OCI-LY7 (cell line): ENCODE measurements at regions not wholly inside any gene's neighbourhood (a gene's known extent, or its start where the extent isn't known, plus 50 kb on each side); places are given as distances from the start of the nearest gene placed in this dataset.

ENCODE experiments used
- BruUV-seq: library from RNA; stranded (reverse); fragments of 400-500 nt; replicated peaks from 2 replicates; lab custom pipeline; 2021; lab: Mats Ljungman, UMichigan
- CTCF ChIA-PET: fragments of 300-600 bp; sonication (Branson Sonifier 250); formaldehyde crosslinking; loops from one replicate; lab custom pipeline; 2022; ENCODE audit warnings: antibody characterized with exemption; ENCODE audit not compliant: unreplicated experiment; lab: Charles Lee
- POLR2A ChIA-PET: fragments of 300-600 bp; sonication (Branson Sonifier 250); formaldehyde crosslinking; loops from one replicate; lab custom pipeline; 2022; ENCODE audit warnings: antibody characterized with exemption; lab: Charles Lee
- DNase-seq: peaks from one replicate; pipeline ENCODE4 v3.0.0-alpha.2; 2015; ENCODE audit warnings: low spot score
- H2AFZ ChIP-seq: fragments of 200-600 bp; sonication (generic), shearing (Covaris generic); 2 replicates; pipeline ENCODE4 v1.6.1; 2014; ENCODE audit warnings: mild to moderate bottlenecking, antibody characterized with exemption, low read length, moderate library complexity
- H3K27ac ChIP-seq: fragments of 200-600 bp; sonication (generic); 2 replicates; pipeline ENCODE4 v1.5.1; 2014; ENCODE audit warnings: mixed run types, low read depth, mild to moderate bottlenecking, moderate library complexity, low read length, inconsistent platforms; ENCODE audit not compliant: poor library complexity, severe bottlenecking
- H3K36me3 ChIP-seq: fragments of 200-600 bp; sonication (generic); 2 replicates; pipeline ENCODE4 v1.6.1; 2014; ENCODE audit warnings: mild to moderate bottlenecking, antibody characterized with exemption, low read length, moderate library complexity, mixed read lengths; ENCODE audit not compliant: insufficient read depth
- H3K4me1 ChIP-seq: fragments of 200-600 bp; sonication (generic); 2 replicates; pipeline ENCODE4 v1.5.1; 2014; ENCODE audit warnings: mild to moderate bottlenecking, low read length; ENCODE audit not compliant: insufficient read depth, poor library complexity, severe bottlenecking
- H3K4me2 ChIP-seq: fragments of 200-600 bp; sonication (generic); 2 replicates; pipeline ENCODE4 v1.6.1; 2014; ENCODE audit warnings: mild to moderate bottlenecking, low read length
- H3K4me3 ChIP-seq: fragments of 200-600 bp; sonication (generic); 2 replicates; pipeline ENCODE4 v1.5.1; 2014; ENCODE audit warnings: mild to moderate bottlenecking, low read depth, low read length; ENCODE audit not compliant: poor library complexity, severe bottlenecking
- H3K79me2 ChIP-seq: fragments of 200-600 bp; sonication (generic); 2 replicates; pipeline ENCODE4 v1.6.1; 2016; ENCODE audit warnings: low read depth, mild to moderate bottlenecking, low read length, moderate library complexity, mixed read lengths; ENCODE audit not compliant: insufficient read depth
- H3K9me2 ChIP-seq: fragments of 200-600 bp; sonication (generic); 2 replicates; pipeline ENCODE4 v1.6.1; 2016; ENCODE audit warnings: mild to moderate bottlenecking, low read length, mixed read lengths; ENCODE audit not compliant: insufficient read depth
- H3K9me3 ChIP-seq: fragments of 200-600 bp; sonication (generic); 2 replicates; pipeline ENCODE4 v1.6.1; 2014; ENCODE audit warnings: mild to moderate bottlenecking, mixed run types, low read length, mixed read lengths
- H4K20me1 ChIP-seq: fragments of 200-600 bp; sonication (generic); 2 replicates; pipeline ENCODE4 v1.6.1; 2014; ENCODE audit warnings: mild to moderate bottlenecking, antibody characterized with exemption, low read length, moderate library complexity, mixed read lengths; ENCODE audit not compliant: insufficient read depth
- EZH2phosphoT487 ChIP-seq: fragments of 200-600 bp; sonication (generic); IDR thresholded peaks from 2 replicates; pipeline ENCODE4 v1.6.1; 2018; ENCODE audit warnings: low read depth, borderline replicate concordance, mild to moderate bottlenecking, mixed run types, antibody characterized with exemption, low read length, moderate library complexity, mixed read lengths
- intact Hi-C: fragments of 100-400 bp; cut with micrococcal nuclease; formaldehyde crosslinking; loops from one replicate; pipeline ENCODE4 v1.10.0; 2022; ENCODE audit not compliant: unreplicated experiment
- TF ChIP-seq, protein P1 (sequence below): fragments of 200-600 bp; sonication (generic); conservative IDR thresholded peaks from 2 replicates; pipeline ENCODE4 v1.5.1; 2014; ENCODE audit warnings: mild to moderate bottlenecking, antibody characterized with exemption, low read length, moderate library complexity, mixed read lengths

DNA sequence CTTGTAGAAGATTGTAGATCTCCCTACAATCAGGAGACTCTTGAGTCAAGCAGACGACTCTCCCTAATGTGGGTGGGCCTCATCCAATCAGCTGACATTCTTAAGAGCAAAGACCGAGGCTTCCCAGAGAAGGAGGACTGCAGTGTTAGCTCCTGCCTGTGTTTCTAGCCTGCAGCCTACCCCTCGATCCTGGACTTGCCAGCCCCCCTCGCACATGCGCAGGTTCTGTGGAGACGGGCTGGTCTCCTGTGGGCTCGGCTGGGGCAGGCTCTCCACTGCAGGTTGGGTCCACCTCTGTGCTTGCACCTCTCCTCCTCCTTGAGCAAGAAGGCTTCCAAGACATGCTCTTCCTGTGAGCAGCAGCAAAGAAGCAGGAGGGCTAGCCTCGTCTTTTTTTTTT is 185.2 kb upstream of the SOX1 start:
- H4K20me1 ChIP-seq, result no peaks in the 10 kb centered on the region
- BruUV-seq, result no TSS peak
- no peak overlapping the region for H2AFZ ChIP-seq
- H3K36me3 ChIP-seq, result no peaks in the 10 kb centered on the region
- POLR2A ChIA-PET, result no interaction called here
- H3K4me3 ChIP-seq, result no peak overlapping the region
- DNase-seq, result no peak
- H3K4me1 ChIP-seq, result no peaks in the 10 kb centered on the region
- H3K4me2 ChIP-seq, result no peak overlapping the region
- CTCF ChIA-PET, result no interaction called here
- TF ChIP-seq, protein P1, sequence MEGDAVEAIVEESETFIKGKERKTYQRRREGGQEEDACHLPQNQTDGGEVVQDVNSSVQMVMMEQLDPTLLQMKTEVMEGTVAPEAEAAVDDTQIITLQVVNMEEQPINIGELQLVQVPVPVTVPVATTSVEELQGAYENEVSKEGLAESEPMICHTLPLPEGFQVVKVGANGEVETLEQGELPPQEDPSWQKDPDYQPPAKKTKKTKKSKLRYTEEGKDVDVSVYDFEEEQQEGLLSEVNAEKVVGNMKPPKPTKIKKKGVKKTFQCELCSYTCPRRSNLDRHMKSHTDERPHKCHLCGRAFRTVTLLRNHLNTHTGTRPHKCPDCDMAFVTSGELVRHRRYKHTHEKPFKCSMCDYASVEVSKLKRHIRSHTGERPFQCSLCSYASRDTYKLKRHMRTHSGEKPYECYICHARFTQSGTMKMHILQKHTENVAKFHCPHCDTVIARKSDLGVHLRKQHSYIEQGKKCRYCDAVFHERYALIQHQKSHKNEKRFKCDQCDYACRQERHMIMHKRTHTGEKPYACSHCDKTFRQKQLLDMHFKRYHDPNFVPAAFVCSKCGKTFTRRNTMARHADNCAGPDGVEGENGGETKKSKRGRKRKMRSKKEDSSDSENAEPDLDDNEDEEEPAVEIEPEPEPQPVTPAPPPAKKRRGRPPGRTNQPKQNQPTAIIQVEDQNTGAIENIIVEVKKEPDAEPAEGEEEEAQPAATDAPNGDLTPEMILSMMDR, result no peak
- TF ChIP-seq EZH2phosphoT487, result no peak
- no peaks in the 10 kb centered on the region for H3K79me2 ChIP-seq
- intact Hi-C loops, result no loop called here
- H3K27ac ChIP-seq, result no peak overlapping the region
- H3K9me2 ChIP-seq, result no peaks in the 10 kb centered on the region
- no peaks in the 10 kb centered on the region for H3K9me3 ChIP-seq

DNA sequence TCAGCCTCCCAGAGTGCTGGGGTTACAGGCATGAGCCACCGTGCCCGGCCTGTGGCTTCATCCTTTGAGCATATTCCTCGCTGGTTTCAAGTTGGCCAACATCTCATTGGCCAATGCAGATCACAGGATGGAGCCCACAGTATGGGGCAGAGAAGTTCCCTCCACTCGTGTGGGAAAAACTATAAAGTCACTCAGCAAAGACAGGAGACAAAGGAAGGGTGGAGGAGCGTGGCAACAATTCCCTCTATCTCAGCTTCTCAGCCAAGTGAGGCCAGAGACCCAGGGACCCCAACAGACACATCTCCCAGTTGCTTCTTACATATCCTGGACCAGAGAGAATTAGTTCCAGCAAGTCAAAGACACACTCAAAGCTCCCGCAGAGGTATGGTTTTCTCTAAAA is 184.6 kb upstream of the SOX1 start:
- TF ChIP-seq, protein P1, result no peak
- no peak for TF ChIP-seq EZH2phosphoT487
- no peaks in the 10 kb centered on the region for H3K9me2 ChIP-seq
- no peak overlapping the region for H3K4me3 ChIP-seq
- DNase-seq, result no peak
- no peak overlapping the region for H2AFZ ChIP-seq
- no peaks in the 10 kb centered on the region for H3K79me2 ChIP-seq
- H3K27ac ChIP-seq, result no peak overlapping the region
- H3K36me3 ChIP-seq, result no peaks in the 10 kb centered on the region
- no peak overlapping the region for H3K4me2 ChIP-seq
- H3K9me3 ChIP-seq, result no peaks in the 10 kb centered on the region
- ChIA-PET CTCF (no interaction called here), POLR2A (no interaction called here)
- intact Hi-C loops, result no loop called here
- BruUV-seq, result no TSS peak
- H3K4me1 ChIP-seq, result no peaks in the 10 kb centered on the region
- H4K20me1 ChIP-seq, result no peaks in the 10 kb centered on the region

DNA sequence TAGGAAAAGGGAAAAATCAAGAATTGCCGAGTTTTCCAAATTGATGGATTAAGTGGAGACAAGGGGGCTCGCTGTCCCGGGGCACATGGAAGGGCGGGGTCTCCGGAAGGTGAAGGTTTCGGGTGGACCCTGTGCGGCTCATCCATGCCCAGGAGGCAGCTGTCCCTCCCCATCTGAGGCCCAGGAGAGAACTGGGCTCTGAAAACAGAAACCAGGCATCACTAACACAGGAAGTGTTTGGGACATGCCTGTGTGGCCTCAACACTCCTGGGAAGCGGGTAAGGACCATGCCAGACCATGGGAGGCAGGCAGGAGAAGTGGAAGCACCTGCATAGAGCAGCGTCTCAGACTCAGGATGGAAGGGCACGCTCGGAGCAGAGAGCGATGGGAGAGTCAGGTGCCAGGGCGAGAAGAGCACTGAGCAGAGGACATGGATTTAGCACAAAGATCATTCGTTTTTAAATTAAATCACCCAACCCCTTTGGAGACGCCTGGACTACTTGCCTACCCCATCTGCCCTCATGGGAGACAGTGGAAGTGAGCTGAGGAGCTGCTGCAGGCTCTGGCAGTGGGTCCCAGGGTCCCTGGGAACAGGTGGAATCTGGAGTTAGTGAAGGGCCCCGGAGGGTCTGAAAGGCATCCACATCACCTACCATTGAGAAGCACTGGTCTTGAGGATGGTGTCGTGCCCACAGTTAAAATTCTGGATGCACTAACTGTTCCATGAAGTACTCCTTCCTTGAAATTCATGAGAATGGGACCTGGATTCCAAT is 183.2 kb upstream of the SOX1 start:
- TF ChIP-seq, protein P1, result no peak
- TF ChIP-seq EZH2phosphoT487, result no peak
- POLR2A ChIA-PET, result no interaction called here

More for the DNA sequence above, 183.2 kb upstream of the SOX1 start:
- H3K36me3 ChIP-seq, result no peaks in the 10 kb centered on the region
- intact Hi-C loops, result no loop called here
- H3K79me2 ChIP-seq, result no peaks in the 10 kb centered on the region
- H2AFZ ChIP-seq, result no peak overlapping the region
- H3K4me1 ChIP-seq, result no peaks in the 10 kb centered on the region
- no peaks in the 10 kb centered on the region for H3K9me2 ChIP-seq
- no peak overlapping the region for H3K27ac ChIP-seq
- no peaks in the 10 kb centered on the region for H3K9me3 ChIP-seq
- H3K4me2 ChIP-seq, result no peak overlapping the region
- DNase-seq, result no peak
- CTCF ChIA-PET, result no interaction called here
- BruUV-seq, result no TSS peak
- H3K4me3 ChIP-seq, result no peak overlapping the region
- no peaks in the 10 kb centered on the region for H4K20me1 ChIP-seq
